Activated T-helper 1 cell treated with anti-CD3 and anti-CD28 coated beads, Interleukin-2, amount 50 U/mL, for 16 hours (primary cell): ENCODE measurements at regions not wholly inside any gene's neighbourhood (a gene's known extent, or its start where the extent isn't known, plus 50 kb on each side); places are given as distances from the start of the nearest gene placed in this dataset.
"Not testable (repeated sequence)": the region's sequence is repeated elsewhere in the genome, so short reads cannot be mapped to it uniquely, and the experiment has no call there.

Experiments
- DNase-seq, 2 donors: peaks; one replicate each; pipeline ENCODE4 v3.0.0-alpha.2; 2020; ENCODE audit warnings: low read depth in 1 of 2, low spot score in 1 of 2

GRCh38 chr17:72565006-72565405 is 444.2 kb downstream of the SOX9 start:
- DNase-seq: no peak

- no peak for DNase-seq
Observed at GRCh38 chr17:72565758-72566157, 444.9 kb downstream of the SOX9 start.

GRCh38 chr17:72566671-72567484 is 446.1 kb downstream of the SOX9 start:
- no peak for DNase-seq

- no peak for DNase-seq
Observed at GRCh38 chr17:72567774-72568173, 447.0 kb downstream of the SOX9 start.

GRCh38 chr17:72569148-72569946 is 448.5 kb downstream of the SOX9 start:
- DNase-seq: no peak

GRCh38 chr17:72571813-72572396 is 451.1 kb downstream of the SOX9 start:
- no peak for DNase-seq

- no peak for DNase-seq
Observed at GRCh38 chr17:72572604-72573491, 452.0 kb downstream of the SOX9 start.

- not testable (repeated sequence) for DNase-seq
Observed at GRCh38 chr17:72573492-72573801, 452.6 kb downstream of the SOX9 start.

- no peak for DNase-seq
Observed at GRCh38 chr17:72574675-72575510, 454.1 kb downstream of the SOX9 start.

- no peak for DNase-seq
Observed at GRCh38 chr17:72575542-72576233, 454.9 kb downstream of the SOX9 start.

GRCh38 chr17:72576289-72576759 is 455.5 kb downstream of the SOX9 start:
- DNase-seq: no peak

- DNase-seq: no peak
Observed at GRCh38 chr17:72578817-72579470, 458.1 kb downstream of the SOX9 start.

- DNase-seq: no peak
Observed at GRCh38 chr17:72579990-72580320, 459.1 kb downstream of the SOX9 start.

GRCh38 chr17:72580321-72581127 is 459.7 kb downstream of the SOX9 start:
- no peak for DNase-seq

- no peak for DNase-seq
Observed at GRCh38 chr17:72587156-72587555, 466.3 kb downstream of the SOX9 start.

GRCh38 chr17:72587773-72588511 is 467.1 kb downstream of the SOX9 start:
- DNase-seq: no peak

GRCh38 chr17:72588561-72588960 is 467.7 kb downstream of the SOX9 start:
- DNase-seq: no peak

GRCh38 chr17:72588961-72589360 is 468.1 kb downstream of the SOX9 start:
- no peak for DNase-seq
